PFSK-1 (cell line): ENCODE measurements at regions not wholly inside any gene's neighbourhood (a gene's known extent, or its start where the extent isn't known, plus 50 kb on each side); places are given as distances from the start of the nearest gene placed in this dataset.

Experiments used
- FOXP2 ChIP-seq: optimal IDR thresholded peaks from 2 replicates; pipeline ENCODE3; 2011; ENCODE audit warnings: borderline replicate concordance, control low read depth, inconsistent platforms; ENCODE audit not compliant: insufficient read depth; ENCODE audit errors: extremely low read length, extremely low read depth
- POLR2AphosphoS5 ChIP-seq: IDR thresholded peaks from 2 replicates; pipeline ENCODE4 v1.6.1; 2012; ENCODE audit warnings: low read depth, mild to moderate bottlenecking, control low read depth, low read length, moderate library complexity
- SIN3A ChIP-seq: IDR thresholded peaks from 2 replicates; pipeline ENCODE4 v1.6.1; 2012; ENCODE audit warnings: mild to moderate bottlenecking, low read length, moderate library complexity, borderline replicate concordance; ENCODE audit not compliant: insufficient read depth
- TAF1 ChIP-seq: IDR thresholded peaks from 2 replicates; pipeline ENCODE4 v1.6.1; 2012; ENCODE audit warnings: low read length, control low read depth, borderline replicate concordance; ENCODE audit not compliant: insufficient read depth
- TF ChIP-seq, protein P1 (sequence below), 2 experiments: IDR thresholded peaks; 2 replicates each; pipeline versions ENCODE4 v1.6.1 to v1.8.0; 2011 to 2012; ENCODE audit warnings: low read depth in 2 of 2, low read length in 2 of 2, control low read depth in 1 of 2, inconsistent platforms in 1 of 2, mild to moderate bottlenecking in 1 of 2, moderate library complexity in 1 of 2; ENCODE audit not compliant: insufficient read depth in 1 of 2

DNA sequence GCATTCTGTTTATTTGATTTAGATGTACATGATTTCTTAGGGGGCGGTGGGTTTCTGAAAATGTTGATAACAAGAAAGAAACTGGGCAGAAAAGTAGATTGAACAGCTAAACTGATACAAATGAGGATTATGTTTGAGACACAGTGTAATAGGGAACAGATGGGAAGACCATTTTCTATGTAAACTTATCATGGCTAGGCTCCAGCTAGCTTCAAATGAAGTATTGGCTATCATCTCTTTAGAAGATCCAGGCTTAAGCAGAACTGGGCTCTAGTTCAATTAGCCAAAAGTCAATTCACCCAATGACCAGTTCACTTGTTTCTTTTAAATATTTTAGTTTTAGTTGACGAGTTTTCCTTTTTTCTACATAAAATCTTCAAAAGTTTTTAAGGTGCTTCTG is 639.5 kb downstream of the ANKRD7 start:
- TF ChIP-seq POLR2AphosphoS5 (no peak), TAF1 (no peak), FOXP2 (no peak), SIN3A (no peak)
- TF ChIP-seq, protein P1, sequence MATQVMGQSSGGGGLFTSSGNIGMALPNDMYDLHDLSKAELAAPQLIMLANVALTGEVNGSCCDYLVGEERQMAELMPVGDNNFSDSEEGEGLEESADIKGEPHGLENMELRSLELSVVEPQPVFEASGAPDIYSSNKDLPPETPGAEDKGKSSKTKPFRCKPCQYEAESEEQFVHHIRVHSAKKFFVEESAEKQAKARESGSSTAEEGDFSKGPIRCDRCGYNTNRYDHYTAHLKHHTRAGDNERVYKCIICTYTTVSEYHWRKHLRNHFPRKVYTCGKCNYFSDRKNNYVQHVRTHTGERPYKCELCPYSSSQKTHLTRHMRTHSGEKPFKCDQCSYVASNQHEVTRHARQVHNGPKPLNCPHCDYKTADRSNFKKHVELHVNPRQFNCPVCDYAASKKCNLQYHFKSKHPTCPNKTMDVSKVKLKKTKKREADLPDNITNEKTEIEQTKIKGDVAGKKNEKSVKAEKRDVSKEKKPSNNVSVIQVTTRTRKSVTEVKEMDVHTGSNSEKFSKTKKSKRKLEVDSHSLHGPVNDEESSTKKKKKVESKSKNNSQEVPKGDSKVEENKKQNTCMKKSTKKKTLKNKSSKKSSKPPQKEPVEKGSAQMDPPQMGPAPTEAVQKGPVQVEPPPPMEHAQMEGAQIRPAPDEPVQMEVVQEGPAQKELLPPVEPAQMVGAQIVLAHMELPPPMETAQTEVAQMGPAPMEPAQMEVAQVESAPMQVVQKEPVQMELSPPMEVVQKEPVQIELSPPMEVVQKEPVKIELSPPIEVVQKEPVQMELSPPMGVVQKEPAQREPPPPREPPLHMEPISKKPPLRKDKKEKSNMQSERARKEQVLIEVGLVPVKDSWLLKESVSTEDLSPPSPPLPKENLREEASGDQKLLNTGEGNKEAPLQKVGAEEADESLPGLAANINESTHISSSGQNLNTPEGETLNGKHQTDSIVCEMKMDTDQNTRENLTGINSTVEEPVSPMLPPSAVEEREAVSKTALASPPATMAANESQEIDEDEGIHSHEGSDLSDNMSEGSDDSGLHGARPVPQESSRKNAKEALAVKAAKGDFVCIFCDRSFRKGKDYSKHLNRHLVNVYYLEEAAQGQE (IDR thresholded peaks at IDR 0.05; ENCODE audit: insufficient read depth in 1 of 2, low read depth in 2 of 2, low read length in 2 of 2), result no peak

DNA sequence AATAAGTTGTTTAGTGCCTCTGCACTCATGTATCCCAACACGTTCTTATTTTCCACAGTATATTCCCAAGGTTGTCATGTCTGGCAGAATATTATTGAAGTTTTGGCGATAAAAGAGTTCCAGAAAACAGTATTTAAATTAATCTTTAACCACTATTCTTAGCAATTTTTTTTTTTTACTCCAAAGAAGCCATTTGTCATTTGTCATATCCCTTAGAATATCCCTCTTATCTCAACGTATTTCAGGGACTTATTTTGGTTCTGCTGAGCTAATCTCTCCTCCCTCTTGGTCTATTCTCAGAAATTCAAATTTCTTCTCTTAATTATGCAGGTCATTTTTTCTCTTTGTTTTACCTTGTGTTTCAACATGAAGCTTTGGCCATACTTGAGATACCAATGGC is 643.4 kb downstream of the ANKRD7 start:
- TF ChIP-seq, protein P1 (IDR thresholded peaks at IDR 0.05; ENCODE audit: insufficient read depth in 1 of 2, low read depth in 2 of 2, low read length in 2 of 2), result no peak
- TF ChIP-seq POLR2AphosphoS5, result no peak
- TF ChIP-seq FOXP2, result no peak
- no peak for TF ChIP-seq SIN3A
- no peak for TF ChIP-seq TAF1

DNA sequence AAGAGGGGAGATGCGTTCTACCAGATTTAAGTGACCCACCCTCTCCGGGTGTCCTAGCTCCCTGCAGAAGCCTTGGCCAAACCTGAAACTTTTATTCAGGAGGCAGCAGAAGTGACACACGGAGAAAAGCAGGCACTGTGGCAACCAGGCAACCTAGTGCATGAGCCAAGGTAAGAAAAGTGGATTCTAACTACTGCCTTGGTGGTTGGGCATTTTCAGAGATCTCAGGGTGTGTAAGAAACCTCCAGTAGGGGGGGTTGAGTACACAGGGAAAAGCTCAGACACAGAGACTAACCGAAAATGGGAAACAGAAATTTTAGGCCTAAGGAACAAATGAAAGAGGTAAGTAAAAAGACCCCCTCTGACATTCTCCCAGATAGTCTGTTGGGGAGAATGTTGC is 645.7 kb downstream of the ANKRD7 start:
- TF ChIP-seq FOXP2 (no peak), POLR2AphosphoS5 (no peak), TAF1 (no peak), SIN3A (no peak)
- TF ChIP-seq, protein P1 (IDR thresholded peaks at IDR 0.05; ENCODE audit: insufficient read depth in 1 of 2, low read depth in 2 of 2, low read length in 2 of 2), result no peak

DNA sequence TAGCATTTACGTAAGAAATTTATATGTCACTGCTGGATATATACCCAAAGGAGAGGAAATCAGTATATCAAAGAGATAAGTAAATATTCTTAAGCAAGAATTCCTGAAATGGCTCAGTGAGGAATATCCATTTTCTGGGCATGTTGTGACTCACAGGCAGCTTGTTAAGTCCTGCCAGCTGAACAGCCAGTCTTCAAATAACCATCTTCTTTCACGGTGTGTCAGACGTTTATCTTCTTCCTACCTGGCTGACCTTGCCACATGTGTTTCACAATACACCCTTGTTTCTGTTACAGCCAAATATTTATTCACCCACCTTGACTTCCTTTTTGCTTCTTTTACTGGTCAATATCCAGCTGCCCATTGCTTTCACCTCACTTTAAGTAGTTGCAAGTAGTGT is 648.1 kb downstream of the ANKRD7 start:
- TF ChIP-seq SIN3A (no peak), POLR2AphosphoS5 (no peak), TAF1 (no peak), FOXP2 (no peak)
- TF ChIP-seq, protein P1 (IDR thresholded peaks at IDR 0.05; ENCODE audit: insufficient read depth in 1 of 2, low read depth in 2 of 2, low read length in 2 of 2), result no peak

DNA sequence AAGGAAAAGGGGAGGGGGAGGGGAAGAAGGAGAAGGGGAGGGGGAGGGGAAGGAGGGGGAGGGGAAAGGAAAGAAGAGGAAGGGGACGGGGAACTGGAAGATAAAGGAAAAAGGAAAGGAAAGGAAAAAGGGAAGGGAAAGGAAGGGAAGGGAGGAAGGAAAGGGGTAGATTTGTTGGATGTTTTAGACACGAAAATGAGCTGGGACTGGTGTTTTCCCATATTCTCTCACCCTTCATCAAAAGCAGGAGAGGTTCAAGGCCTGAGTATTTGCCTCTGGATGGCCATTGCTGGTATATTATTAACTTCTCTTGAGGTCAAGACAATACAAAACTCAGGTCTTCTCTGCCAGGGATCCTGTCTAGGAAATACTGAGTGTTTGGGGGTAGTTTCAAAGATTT is 652.7 kb downstream of the ANKRD7 start:
- TF ChIP-seq TAF1, result no peak
- TF ChIP-seq POLR2AphosphoS5, result no peak
- TF ChIP-seq, protein P1 (IDR thresholded peaks at IDR 0.05; ENCODE audit: insufficient read depth in 1 of 2, low read depth in 2 of 2, low read length in 2 of 2), result no peak
- no peak for TF ChIP-seq FOXP2
- no peak for TF ChIP-seq SIN3A
